ENCODE measurements at regions not wholly inside any gene's neighbourhood (a gene's known extent, or its start where the extent isn't known, plus 50 kb on each side); places are given as distances from the start of the nearest gene placed in this dataset.

- TF ChIP-seq EZH2 (IDR thresholded peaks at IDR 0.05) (no peak), POLR2AphosphoS5 (IDR thresholded peaks at IDR 0.05; ENCODE audit: borderline replicate concordance, low read depth, low read length) (no peak)
These were observed 52.5 kb upstream of the BICC1 start for GRCh38 chr10:58460157-58460556.

Data from SK-N-MC (cell line).